GM13976 (cell line): ENCODE measurements at regions not wholly inside any gene's neighbourhood (a gene's known extent, or its start where the extent isn't known, plus 50 kb on each side); places are given as distances from the start of the nearest gene placed in this dataset.

Source experiments
- DNase-seq: peaks from one replicate; pipeline ENCODE4 v3.0.0; 2012; ENCODE audit warnings: low spot score
- CTCF ChIP-seq: IDR thresholded peaks from 2 replicates; pipeline ENCODE4 v1.5.1; 2012; ENCODE audit warnings: borderline replicate concordance, mild to moderate bottlenecking; ENCODE audit not compliant: insufficient read depth; ENCODE audit errors: extremely low read depth, missing control alignments, control extremely low read depth
- in situ Hi-C: fragments of 300-500 bp; cut with MboI; formaldehyde crosslinking; loops from one replicate; pipeline ENCODE4 v1.12.0; 2022; ENCODE audit warnings: low sequenced_read_pairs, mixed read lengths, inconsistent platforms; ENCODE audit not compliant: unreplicated experiment

GRCh38 chr11:32508780-32509179, 73.4 kb upstream of the WT1 start:
- no peak for TF ChIP-seq CTCF
- no peak for DNase-seq
- in situ Hi-C loops, result no loop called here

- DNase-seq, result no peak
- TF ChIP-seq CTCF, result no peak
- in situ Hi-C loops, result no loop called here
Observed at GRCh38 chr11:32500001-32500400, 64.7 kb upstream of the WT1 start.

GRCh38 chr11:32497951-32498350, 62.6 kb upstream of the WT1 start:
- no peak for TF ChIP-seq CTCF
- DNase-seq, result no peak
- in situ Hi-C loops, result no loop called here

GRCh38 chr11:32494629-32495028, 59.3 kb upstream of the WT1 start:
- in situ Hi-C loops, result no loop called here
- DNase-seq, result no peak
- TF ChIP-seq CTCF, result no peak

GRCh38 chr11:32489464-32489863, 54.1 kb upstream of the WT1 start:
- TF ChIP-seq CTCF, result no peak
- DNase-seq, result no peak
- in situ Hi-C loops, result no loop called here

- in situ Hi-C loops, result no loop called here
- TF ChIP-seq CTCF, result no peak
- DNase-seq, result no peak
Observed at GRCh38 chr11:32487270-32487669, 51.9 kb upstream of the WT1 start.

- TF ChIP-seq CTCF, result no peak
Observed at GRCh38 chr11:32485733-32486132, 50.4 kb upstream of the WT1 start.

More at GRCh38 chr11:32485733-32486132, 50.4 kb upstream of the WT1 start:
- no peak for DNase-seq
- in situ Hi-C loops, result no loop called here
